ENCODE measurements at regions not wholly inside any gene's neighbourhood (a gene's known extent, or its start where the extent isn't known, plus 50 kb on each side); places are given as distances from the start of the nearest gene placed in this dataset.

GRCh38 chr5:29002481-29002880 is 1964.1 kb upstream of the CDH9 start:
- TF ChIP-seq CTCF (conservative IDR thresholded peaks at IDR 0.05; ENCODE audit: low read length) (no peak), EZH2phosphoT487 (IDR thresholded peaks at IDR 0.05; ENCODE audit: borderline replicate concordance, low read depth, low read length) (no peak)

Measured in OCI-LY7 (cell line).